ENCODE measurements at regions not wholly inside any gene's neighbourhood (a gene's known extent, or its start where the extent isn't known, plus 50 kb on each side); places are given as distances from the start of the nearest gene placed in this dataset.

- TF ChIP-seq ZNF462 (CRISPR knock-in tag; IDR thresholded peaks at IDR 0.05): no peak
- TF ChIP-seq REST (IDR thresholded peaks at IDR 0.05; ENCODE audit: unreplicated experiment): no peak
- no peak for TF ChIP-seq EZH2phosphoT487 (IDR thresholded peaks at IDR 0.05; ENCODE audit: unreplicated experiment)
- TF ChIP-seq POLR2AphosphoS5 (IDR thresholded peaks at IDR 0.05; ENCODE audit: low read depth): no peak
- TF ChIP-seq JUNB (IDR thresholded peaks at IDR 0.05; ENCODE audit: unreplicated experiment): no peak
- TF ChIP-seq ZNF114 (CRISPR knock-in tag; IDR thresholded peaks at IDR 0.05): no peak
Measured at GRCh38 chr15:101549647-101550046, 60.1 kb upstream of the PCSK6 start (continued).

- ATAC-seq: no peak
- H2AFZ ChIP-seq: no peak overlapping the region
- H3K4me2 ChIP-seq: no peak overlapping the region
- 0 out of 2 replicates have a peak, but pooled peaks cover 2% of the 10 kb centered on the region for H4K20me1 ChIP-seq (replicated peaks; ENCODE audit: insufficient read depth)
- no peak for TF ChIP-seq POLR2AphosphoS5 (IDR thresholded peaks at IDR 0.05; ENCODE audit: low read depth)
- no peak for TF ChIP-seq ETS1 (IDR thresholded peaks at IDR 0.05)
- TF ChIP-seq ZNF114 (CRISPR knock-in tag; IDR thresholded peaks at IDR 0.05): no peak
- no peak for TF ChIP-seq CTCF (conservative IDR thresholded peaks at IDR 0.05; ENCODE audit: low read depth in 2 of 2)
- no peaks in the 10 kb centered on the region for H3F3A ChIP-seq (replicated peaks; ENCODE audit: low read depth)
- no peaks in the 10 kb centered on the region for H3K36me3 ChIP-seq (ENCODE audit: insufficient read depth)
- Mint-ChIP-seq H3K36me3 (ENCODE audit: low read depth) (peaks cover 4% of the 10 kb centered on the region; the same call in 1 of the 3 replicates), H3K4me1 (peaks cover 5% of the 10 kb centered on the region; the same call in 2 of the 3 replicates), H3K9me3 (peaks cover 7% of the 10 kb centered on the region; the same call in 2 of the 3 replicates), H3K27me3 (ENCODE audit: insufficient read depth, low read depth, poor library complexity) (peaks cover 7% of the 10 kb centered on the region), H3K27ac (no peak overlapping the region), H3K4me3 (no peak overlapping the region)
- no peaks in the 10 kb centered on the region for H3K9me2 ChIP-seq (ENCODE audit: insufficient read depth)
- no peaks in the 10 kb centered on the region for H3K4me1 ChIP-seq (ENCODE audit: insufficient read depth)
- H3K27ac ChIP-seq (ENCODE audit: low read depth): no peak overlapping the region
- H3K27me3 ChIP-seq (ENCODE audit: insufficient read depth): no peaks in the 10 kb centered on the region
- DNase-seq (ENCODE audit: low spot score): no peak
- no peaks in the 10 kb centered on the region for H3K79me2 ChIP-seq (replicated peaks; ENCODE audit: insufficient read depth)
- H3K4me3 ChIP-seq: no peak overlapping the region
Measured at GRCh38 chr15:101547737-101548136, 58.2 kb upstream of the PCSK6 start.

All from GM23338 (cell line).